G401.6 (cell line): ENCODE measurements at regions not wholly inside any gene's neighbourhood (a gene's known extent, or its start where the extent isn't known, plus 50 kb on each side); places are given as distances from the start of the nearest gene placed in this dataset.
"Not testable (repeated sequence)": the region's sequence is repeated elsewhere in the genome, so short reads cannot be mapped to it uniquely, and the experiment has no call there.

Experiments used
- FAIRE-seq: peaks from 2 replicates; lab custom pipeline; 2012; peaks lifted over from hg19 to GRCh38; lab: Jason Lieb, UNC

DNA sequence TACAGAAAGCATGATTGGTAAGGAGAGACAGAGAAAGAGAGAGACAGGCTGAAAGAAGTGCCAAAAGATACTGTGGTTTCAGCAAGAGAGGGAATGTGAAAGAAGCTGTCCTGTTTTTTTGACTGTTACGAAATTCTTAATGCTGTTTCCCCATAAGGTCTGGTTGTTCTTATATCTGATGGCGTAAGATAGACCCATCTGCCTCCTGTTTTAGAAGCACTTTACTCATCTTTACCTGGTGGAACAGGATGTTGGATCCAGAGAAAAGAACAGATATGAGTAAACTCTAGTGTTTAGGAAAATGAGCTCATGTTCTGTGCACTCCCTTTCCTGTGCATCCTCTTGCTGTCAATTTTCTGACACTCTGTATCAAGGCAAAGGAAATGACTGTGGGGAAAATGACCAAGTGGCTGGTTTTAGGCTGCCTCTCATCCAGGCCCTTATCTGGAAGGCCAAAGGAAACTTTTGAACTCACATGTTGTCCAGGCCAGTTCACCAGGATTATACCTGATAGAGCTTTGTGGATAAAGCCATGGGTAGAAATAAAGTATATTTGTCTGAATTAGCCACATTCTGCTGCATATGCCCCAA is 311.7 kb upstream of the HTR2C start:
- no peak for FAIRE-seq

GRCh38 chrX:114270371-114270770 is 313.5 kb upstream of the HTR2C start:
- not testable (repeated sequence) for FAIRE-seq

GRCh38 chrX:114268643-114269042 is 315.2 kb upstream of the HTR2C start:
- no peak for FAIRE-seq

DNA sequence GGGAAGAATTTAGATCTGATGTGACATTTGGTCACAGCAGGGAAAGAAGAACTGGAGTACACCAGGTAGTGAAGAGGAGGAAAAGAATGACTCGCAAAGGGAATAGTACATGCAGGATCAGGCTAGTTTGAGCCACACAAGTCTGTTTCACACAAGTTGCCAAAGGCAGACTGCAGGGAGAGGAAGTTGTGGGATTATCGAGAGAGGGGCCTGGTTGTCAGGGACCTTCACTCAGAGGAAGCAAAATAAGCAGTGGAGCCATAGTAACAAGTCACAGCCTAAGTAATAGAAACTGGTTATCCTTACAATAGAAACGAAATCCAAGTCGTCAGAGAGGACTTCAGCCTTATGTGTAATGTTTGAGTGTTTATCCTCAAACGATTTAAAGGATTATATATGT is 316.7 kb upstream of the HTR2C start:
- no peak for FAIRE-seq

GRCh38 chrX:114252186-114252585 is 331.7 kb upstream of the HTR2C start:
- no peak for FAIRE-seq

GRCh38 chrX:114251575-114251974 is 332.3 kb upstream of the HTR2C start:
- no peak for FAIRE-seq

GRCh38 chrX:114221445-114221844 is 362.4 kb upstream of the HTR2C start:
- no peak for FAIRE-seq

DNA sequence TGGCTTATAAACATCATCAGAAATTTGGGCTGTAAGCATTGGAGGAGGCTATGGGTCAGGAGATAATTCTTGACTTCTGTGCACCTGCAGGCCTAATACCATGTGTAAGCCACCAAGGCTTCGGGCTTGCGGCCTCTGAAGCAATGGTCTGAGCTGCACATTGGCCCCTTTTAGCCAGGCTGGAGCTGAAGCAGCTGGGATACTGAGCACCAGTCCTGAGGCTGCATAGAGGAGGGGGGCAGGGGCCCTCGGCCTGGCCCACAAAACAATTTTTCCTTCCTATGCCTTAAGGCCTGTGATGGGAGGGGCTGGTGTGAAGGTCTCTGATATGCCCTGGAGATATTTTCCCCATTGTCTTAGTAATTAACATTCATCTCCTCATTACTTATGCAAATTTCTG is 373.0 kb upstream of the HTR2C start:
- FAIRE-seq, result no peak

DNA sequence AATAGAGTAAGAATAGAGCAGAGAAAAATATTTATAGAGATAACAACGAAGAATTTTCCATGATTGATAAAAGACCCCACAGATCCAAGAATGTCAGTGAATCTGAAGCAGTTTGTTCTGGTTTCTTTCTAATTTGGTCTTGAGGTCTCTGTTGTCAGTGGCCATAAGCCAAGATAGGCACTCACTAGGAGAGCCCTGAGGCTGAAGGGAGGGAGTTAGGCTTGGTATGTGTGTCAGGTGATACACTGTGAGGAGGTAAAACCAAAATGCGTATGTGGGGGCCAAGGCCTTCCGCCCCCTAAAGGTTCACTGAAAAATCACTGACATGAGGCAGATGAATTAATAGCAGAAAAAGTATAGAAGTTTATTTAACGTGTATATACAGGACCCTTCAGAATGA is 382.3 kb upstream of the HTR2C start:
- no peak for FAIRE-seq

- no peak for FAIRE-seq
Observed at GRCh38 chrX:114181195-114181594, 402.7 kb upstream of the HTR2C start.

- FAIRE-seq, result no peak
Observed at GRCh38 chrX:114178126-114178525, 405.8 kb upstream of the HTR2C start.

GRCh38 chrX:114167276-114167675 is 416.6 kb upstream of the HTR2C start:
- not testable (repeated sequence) for FAIRE-seq

DNA sequence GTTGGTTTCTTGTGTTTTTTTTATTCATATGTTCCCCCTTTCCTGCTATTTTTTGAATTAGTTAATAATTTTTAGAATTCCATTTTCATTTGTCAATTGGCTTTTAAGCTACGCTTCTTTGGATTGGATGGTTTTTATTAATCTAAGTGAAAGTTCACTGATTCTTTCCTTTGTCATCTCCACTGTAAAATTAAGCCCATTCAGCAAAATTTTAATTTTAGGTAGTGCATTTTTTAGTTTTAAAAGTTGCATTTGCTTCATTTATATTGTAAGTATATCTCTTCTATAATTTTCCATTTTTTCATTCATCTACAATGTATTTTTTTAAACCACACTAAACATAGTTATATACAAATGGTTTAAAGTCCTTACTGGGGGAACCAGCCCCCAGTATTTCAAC is 417.3 kb upstream of the HTR2C start:
- no peak for FAIRE-seq

GRCh38 chrX:114165537-114165936 is 418.3 kb upstream of the HTR2C start:
- FAIRE-seq, result no peak

GRCh38 chrX:114162068-114162735 is 421.7 kb upstream of the HTR2C start:
- no peak for FAIRE-seq

- no peak for FAIRE-seq
Observed at GRCh38 chrX:114152801-114153200, 431.1 kb upstream of the HTR2C start.

DNA sequence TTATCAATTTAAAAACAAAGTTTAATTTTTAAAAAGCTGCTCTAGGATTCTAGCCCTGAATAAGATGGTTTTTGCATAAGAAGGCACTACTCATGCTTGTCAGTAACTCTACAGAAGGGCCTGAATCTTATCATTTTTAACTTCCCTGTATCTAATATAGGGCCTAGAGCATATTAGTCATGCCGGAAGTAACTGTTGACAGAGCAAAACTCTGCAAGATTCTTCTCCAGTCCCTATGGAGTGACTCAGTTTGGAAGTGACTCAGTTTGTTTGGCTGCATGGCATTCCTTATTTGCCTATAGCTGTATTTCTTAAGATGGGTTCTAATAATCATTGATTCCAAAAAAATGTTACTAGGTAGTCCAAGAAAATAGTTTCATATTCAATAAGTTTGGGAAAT is 431.8 kb upstream of the HTR2C start:
- no peak for FAIRE-seq

DNA sequence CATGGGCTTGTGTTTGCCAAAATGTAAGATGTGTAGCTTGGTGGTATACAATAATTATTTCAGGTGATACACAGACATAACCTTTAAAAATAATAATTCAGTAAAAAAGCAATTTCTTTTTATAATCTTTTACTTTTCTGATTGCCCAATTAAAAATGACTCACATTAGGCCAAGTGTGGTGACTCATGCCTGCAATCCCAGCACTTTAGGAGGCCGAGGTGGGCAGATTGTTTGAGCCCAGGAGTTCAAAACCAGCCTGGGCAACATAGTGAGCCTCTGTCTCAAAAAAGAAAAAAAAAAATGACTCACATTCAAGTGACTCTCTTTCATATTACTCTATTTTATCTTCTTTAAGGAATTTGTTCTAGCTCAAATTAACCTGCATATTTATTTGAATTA is 449.4 kb upstream of the HTR2C start:
- no peak for FAIRE-seq

- no peak for FAIRE-seq
Observed at GRCh38 chrX:114127411-114128025, 456.4 kb upstream of the HTR2C start.

- no peak for FAIRE-seq
Observed at GRCh38 chrX:114127005-114127404, 456.9 kb upstream of the HTR2C start.

GRCh38 chrX:114101081-114101480 is 482.8 kb upstream of the HTR2C start:
- no peak for FAIRE-seq

DNA sequence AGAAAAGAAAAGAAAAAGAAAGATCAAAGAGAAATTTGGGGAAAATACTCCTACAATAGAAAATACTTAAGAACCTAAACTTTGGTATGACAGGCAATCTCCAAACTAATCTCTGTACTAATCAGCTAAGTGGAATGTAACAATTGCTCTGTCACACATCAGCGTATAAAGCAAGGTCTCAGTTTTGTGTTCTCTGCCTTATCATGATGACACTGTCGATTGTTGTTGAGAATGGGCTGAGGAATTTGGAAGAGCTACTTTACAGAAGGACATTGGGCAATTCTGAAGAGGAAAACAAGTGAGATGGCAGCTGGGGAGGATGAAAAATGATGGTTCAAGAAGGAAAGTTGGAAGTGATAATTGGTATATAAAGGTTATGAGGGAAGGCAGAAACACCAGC is 486.0 kb upstream of the HTR2C start:
- FAIRE-seq, result no peak

GRCh38 chrX:114097427-114097826 is 486.5 kb upstream of the HTR2C start:
- FAIRE-seq, result no peak

GRCh38 chrX:114095789-114096188 is 488.1 kb upstream of the HTR2C start:
- no peak for FAIRE-seq
